Naive thymus-derived CD4-positive, alpha-beta T cell (primary cell): ENCODE measurements at regions not wholly inside any gene's neighbourhood (a gene's known extent, or its start where the extent isn't known, plus 50 kb on each side); places are given as distances from the start of the nearest gene placed in this dataset.

Experiments
- ATAC-seq: fragments of 150-1000 bp; cut with Tn5 transposase; 2 replicates; pipeline ENCODE4 v1.10.0; 2021; ENCODE audit warnings: mild to moderate bottlenecking, moderate library complexity
- CTCF ChIA-PET: fragments of 350-600 bp; sonication (Branson Sonifier 250); formaldehyde crosslinking; loops from one replicate; lab custom pipeline; 2021; ENCODE audit warnings: antibody characterized with exemption; lab: Charles Lee
- POLR2A ChIA-PET: fragments of 350-600 bp; sonication (Branson Sonifier 250); formaldehyde crosslinking; loops from one replicate; lab custom pipeline; 2021; ENCODE audit warnings: antibody characterized with exemption, inconsistent platforms; lab: Charles Lee
- DNase-seq, 9 donors: peaks; one replicate each; pipeline versions ENCODE4 v3.0.0 to v3.0.0-alpha.2; 2020 to 2022; ENCODE audit warnings: mixed read lengths in 1 of 9
- H3K27ac ChIP-seq: one replicate; pipeline ENCODE4 v1.7.0; 2013; ENCODE audit warnings: mild to moderate bottlenecking, low read depth, low read length, moderate library complexity
- H3K27me3 ChIP-seq, 2 donors: one replicate each; pipeline ENCODE4 v1.7.0; 2013; ENCODE audit warnings: low read length in 2 of 2, mild to moderate bottlenecking in 2 of 2, moderate library complexity in 2 of 2; ENCODE audit not compliant: control insufficient read depth in 2 of 2, insufficient read depth in 2 of 2
- H3K36me3 ChIP-seq, 3 experiments: 1 replicate in 2 of 3; 2 replicates in 1 of 3; pipeline ENCODE4 v1.7.0; 2013; ENCODE audit warnings: low read length in 3 of 3, mild to moderate bottlenecking in 3 of 3, moderate library complexity in 1 of 3; ENCODE audit not compliant: insufficient read depth in 3 of 3, control insufficient read depth in 2 of 3
- H3K4me1 ChIP-seq, 2 donors: one replicate each; pipeline ENCODE4 v1.7.0; 2013; ENCODE audit warnings: low read length in 2 of 2, mild to moderate bottlenecking in 2 of 2, moderate library complexity in 1 of 2; ENCODE audit not compliant: control insufficient read depth in 2 of 2, insufficient read depth in 2 of 2
- H3K4me3 ChIP-seq: 2 replicates; pipeline ENCODE4 v1.7.0; 2013; ENCODE audit warnings: mild to moderate bottlenecking, low read length
- H3K9me3 ChIP-seq, 3 experiments: 1 replicate in 2 of 3; 2 replicates in 1 of 3; pipeline ENCODE4 v1.7.0; 2013; ENCODE audit warnings: low read length in 3 of 3; ENCODE audit not compliant: control insufficient read depth in 2 of 3
- H3K27ac Mint-ChIP-seq, 9 donors: one replicate each; pipeline ENCODE4 v1.8.0; 2020 to 2022; ENCODE audit warnings: mixed read lengths in 9 of 9, mild to moderate bottlenecking in 8 of 9, moderate library complexity in 5 of 9, inconsistent platforms in 2 of 9
- H3K27me3 Mint-ChIP-seq, 5 donors: one replicate each; pipeline ENCODE4 v1.8.0; 2021 to 2022; ENCODE audit warnings: mixed read lengths in 5 of 5, mild to moderate bottlenecking in 1 of 5
- H3K36me3 Mint-ChIP-seq, 5 donors: one replicate each; pipeline ENCODE4 v1.8.0; 2020 to 2022; ENCODE audit warnings: mixed read lengths in 5 of 5, mild to moderate bottlenecking in 3 of 5, inconsistent platforms in 1 of 5
- H3K4me1 Mint-ChIP-seq, 7 donors: one replicate each; pipeline ENCODE4 v1.8.0; 2020 to 2022; ENCODE audit warnings: mixed read lengths in 7 of 7, mild to moderate bottlenecking in 3 of 7, inconsistent platforms in 1 of 7
- H3K4me3 Mint-ChIP-seq, 10 donors: one replicate each; pipeline ENCODE4 v1.8.0; 2020 to 2022; ENCODE audit warnings: mild to moderate bottlenecking in 10 of 10, mixed read lengths in 10 of 10, moderate library complexity in 6 of 10, inconsistent platforms in 2 of 10
- H3K9me3 Mint-ChIP-seq, 11 donors: one replicate each; pipeline ENCODE4 v1.8.0; 2020 to 2022; ENCODE audit warnings: mixed read lengths in 11 of 11, mild to moderate bottlenecking in 4 of 11, inconsistent platforms in 1 of 11, moderate library complexity in 1 of 11
- intact Hi-C, 2 donors: fragments of 100-400 bp; cut with micrococcal nuclease; formaldehyde crosslinking; loops; one replicate each; pipeline ENCODE4 v1.15.1; 2023

- CTCF ChIA-PET = no interaction called here
- no peak overlapping the region for H3K4me3 ChIP-seq
- intact Hi-C loops = no loop called here
- Mint-ChIP-seq H3K27ac (no peak overlapping the region), H3K4me3 (no peak overlapping the region), H3K9me3 (peaks cover 0 to 9% (median 0%) of the 10 kb centered on the region in 11 donors), H3K36me3 (peaks cover 0 to 3% (median 0%) of the 10 kb centered on the region in 5 donors), H3K4me1 (no peaks in the 10 kb centered on the region), H3K27me3 (peaks cover 0 to 22% (median 8%) of the 10 kb centered on the region in 5 donors)
- H3K27ac ChIP-seq = no peak overlapping the region
- POLR2A ChIA-PET = no interaction called here
- no peak for ATAC-seq
- H3K27me3 ChIP-seq = no peaks in the 10 kb centered on the region
- no peaks in the 10 kb centered on the region for H3K36me3 ChIP-seq
- no peak for DNase-seq
- no peaks in the 10 kb centered on the region for H3K9me3 ChIP-seq
- H3K4me1 ChIP-seq = no peaks in the 10 kb centered on the region
These were observed 626.1 kb downstream of the HS3ST4 start for GRCh38 chr16:26317885-26318284.

- Mint-ChIP-seq H3K4me1 (peaks cover 0 to 9% (median 0%) of the 10 kb centered on the region in 7 donors), H3K36me3 (peaks cover 0 to 6% (median 0%) of the 10 kb centered on the region in 5 donors), H3K9me3 (peaks cover 0 to 21% (median 3%) of the 10 kb centered on the region in 11 donors), H3K4me3 (no peak overlapping the region), H3K27ac (no peak overlapping the region), H3K27me3 (peaks cover 7 to 20% (median 17%) of the 10 kb centered on the region in 5 donors)
- ChIA-PET POLR2A (no interaction called here), CTCF (no interaction called here)
- no peak overlapping the region for H3K27ac ChIP-seq
- H3K36me3 ChIP-seq = no peaks in the 10 kb centered on the region
- no peaks in the 10 kb centered on the region for H3K27me3 ChIP-seq
- H3K9me3 ChIP-seq = no peaks in the 10 kb centered on the region
- H3K4me1 ChIP-seq = no peaks in the 10 kb centered on the region
- DNase-seq = no peak
- intact Hi-C loops = no loop called here
- no peak for ATAC-seq
- H3K4me3 ChIP-seq = no peak overlapping the region
These were observed 638.9 kb downstream of the HS3ST4 start for GRCh38 chr16:26330654-26331053.

- no peak for DNase-seq
- no peak overlapping the region for H3K4me3 Mint-ChIP-seq
- Histone ChIP-seq H3K9me3 (no peaks in the 10 kb centered on the region), H3K4me1 (no peaks in the 10 kb centered on the region), H3K27me3 (no peaks in the 10 kb centered on the region), H3K4me3 (no peak overlapping the region), H3K27ac (no peak overlapping the region), H3K36me3 (no peaks in the 10 kb centered on the region)
- ChIA-PET CTCF (no interaction called here), POLR2A (no interaction called here)
- peaks cover 0 to 9% (median 0%) of the 10 kb centered on the region in 7 donors for H3K4me1 Mint-ChIP-seq
- peaks cover 0 to 3% (median 0%) of the 10 kb centered on the region in 11 donors for H3K9me3 Mint-ChIP-seq
- H3K27me3 Mint-ChIP-seq = peaks cover 3 to 24% (median 13%) of the 10 kb centered on the region in 5 donors
- intact Hi-C loops = no loop called here
- H3K27ac Mint-ChIP-seq = no peak overlapping the region
- H3K36me3 Mint-ChIP-seq = peaks cover 0 to under 1% (median 0%) of the 10 kb centered on the region in 5 donors
- ATAC-seq = no peak
These were observed 642.7 kb downstream of the HS3ST4 start for GRCh38 chr16:26334218-26335111.

DNA sequence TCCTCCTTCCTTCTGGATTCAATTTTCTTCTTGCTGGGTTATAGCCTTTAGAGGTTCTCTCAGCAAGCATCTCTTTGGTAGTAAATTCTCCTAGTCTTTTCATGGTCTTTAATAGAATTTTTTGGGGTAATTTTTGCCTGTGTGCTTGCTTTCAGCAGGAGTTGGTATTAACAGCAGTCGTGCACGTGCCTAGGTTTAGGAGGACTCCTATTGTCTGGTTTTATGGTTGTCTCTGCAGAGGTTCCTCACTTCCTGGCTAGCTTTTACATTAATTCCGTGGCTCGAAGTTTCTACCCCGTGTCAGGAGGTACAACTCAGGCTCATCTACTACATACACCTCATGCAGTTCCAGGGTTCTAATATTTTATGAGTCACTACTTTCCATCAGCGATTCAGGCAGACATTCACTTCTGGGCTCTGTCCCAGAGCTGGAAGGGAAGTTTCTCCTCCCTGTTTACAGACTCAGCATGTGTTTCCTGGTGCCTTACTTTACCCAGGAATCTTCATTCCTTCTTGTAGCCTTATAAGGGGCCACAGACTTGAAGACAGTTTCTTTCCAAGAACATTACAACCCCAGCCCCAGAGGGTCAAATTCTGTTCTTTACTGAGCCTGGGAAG lies 643.6 kb downstream of the HS3ST4 start:
- H3K27me3 Mint-ChIP-seq = peaks cover 3 to 24% (median 13%) of the 10 kb centered on the region in 5 donors
- H3K9me3 ChIP-seq = no peaks in the 10 kb centered on the region
- H3K27ac Mint-ChIP-seq = no peak overlapping the region
- H3K27ac ChIP-seq = no peak overlapping the region
- no peak for DNase-seq
- no peaks in the 10 kb centered on the region for H3K4me1 ChIP-seq
- peaks cover 0 to 9% (median 0%) of the 10 kb centered on the region in 7 donors for H3K4me1 Mint-ChIP-seq
- H3K36me3 Mint-ChIP-seq = no peaks in the 10 kb centered on the region
- ChIA-PET POLR2A (no interaction called here), CTCF (no interaction called here)
- H3K4me3 Mint-ChIP-seq = no peak overlapping the region
- H3K9me3 Mint-ChIP-seq = peaks cover 0 to 1% (median 0%) of the 10 kb centered on the region in 11 donors
- intact Hi-C loops = no loop called here
- no peaks in the 10 kb centered on the region for H3K36me3 ChIP-seq
- no peaks in the 10 kb centered on the region for H3K27me3 ChIP-seq
- no peak overlapping the region for H3K4me3 ChIP-seq
- ATAC-seq = no peak

GRCh38 chr16:26342621-26343020 lies 650.9 kb downstream of the HS3ST4 start:
- H3K9me3 Mint-ChIP-seq = peaks cover 0 to 5% (median 0%) of the 10 kb centered on the region in 11 donors
- H3K27me3 Mint-ChIP-seq = peaks cover 0 to 26% (median 3%) of the 10 kb centered on the region in 5 donors
- no peak overlapping the region for H3K4me3 Mint-ChIP-seq
- no peak overlapping the region for H3K4me3 ChIP-seq
- H3K4me1 ChIP-seq = no peaks in the 10 kb centered on the region
- ChIA-PET CTCF (no interaction called here), POLR2A (no interaction called here)
- no peaks in the 10 kb centered on the region for H3K9me3 ChIP-seq
- no peak for DNase-seq
- no peaks in the 10 kb centered on the region for H3K36me3 Mint-ChIP-seq
- no peaks in the 10 kb centered on the region for H3K36me3 ChIP-seq
- H3K27me3 ChIP-seq = no peaks in the 10 kb centered on the region
- no peak for ATAC-seq
- H3K4me1 Mint-ChIP-seq = no peaks in the 10 kb centered on the region
- H3K27ac ChIP-seq = no peak overlapping the region
- no peak overlapping the region for H3K27ac Mint-ChIP-seq
- intact Hi-C loops = no loop called here

GRCh38 chr16:26344240-26344776 lies 652.5 kb downstream of the HS3ST4 start:
- DNase-seq = no peak
- no peaks in the 10 kb centered on the region for H3K36me3 Mint-ChIP-seq
- Histone ChIP-seq H3K4me1 (no peaks in the 10 kb centered on the region), H3K36me3 (no peaks in the 10 kb centered on the region), H3K27ac (no peak overlapping the region), H3K9me3 (no peaks in the 10 kb centered on the region), H3K4me3 (no peak overlapping the region), H3K27me3 (no peaks in the 10 kb centered on the region)
- CTCF ChIA-PET = no interaction called here
- no peak for ATAC-seq
- H3K9me3 Mint-ChIP-seq = peaks cover 0 to 5% (median 0%) of the 10 kb centered on the region in 11 donors
- no peak overlapping the region for H3K27ac Mint-ChIP-seq
- peaks cover 0 to 34% (median 5%) of the 10 kb centered on the region in 5 donors for H3K27me3 Mint-ChIP-seq
- intact Hi-C loops = no loop called here
- no peaks in the 10 kb centered on the region for H3K4me1 Mint-ChIP-seq
- POLR2A ChIA-PET = no interaction called here
- no peak overlapping the region for H3K4me3 Mint-ChIP-seq
